GM21381 (cell line): ENCODE measurements at regions not wholly inside any gene's neighbourhood (a gene's known extent, or its start where the extent isn't known, plus 50 kb on each side); places are given as distances from the start of the nearest gene placed in this dataset.
"Not testable (repeated sequence)": the region's sequence is repeated elsewhere in the genome, so short reads cannot be mapped to it uniquely, and the experiment has no call there.

Source experiments
- ATAC-seq: cut with Tn5 transposase; IDR thresholded peaks from one replicate; pipeline ENCODE4 v1.9.1; 2021; ENCODE audit warnings: mild to moderate bottlenecking, moderate library complexity; ENCODE audit not compliant: unreplicated experiment

GRCh38 chr1:144516172-144516571 lies 54.7 kb upstream of the NBPF15 start:
- not testable (repeated sequence) for ATAC-seq

GRCh38 chr1:144516906-144517305 lies 55.4 kb upstream of the NBPF15 start:
- not testable (repeated sequence) for ATAC-seq

GRCh38 chr1:144518439-144518838 lies 57.0 kb upstream of the NBPF15 start:
- ATAC-seq: not testable (repeated sequence)

- not testable (repeated sequence) for ATAC-seq
These were observed 58.2 kb upstream of the NBPF15 start for GRCh38 chr1:144519528-144520189.

- peak; percentile 86 for ATAC-seq
These were observed 62.4 kb upstream of the NBPF15 start for GRCh38 chr1:144523661-144524407.

- not testable (repeated sequence) for ATAC-seq
These were observed 60.5 kb upstream of the PPIAL4F start for GRCh38 chr1:144532156-144532607.

- not testable (repeated sequence) for ATAC-seq
These were observed 59.2 kb upstream of the PPIAL4F start for GRCh38 chr1:144533480-144533879.

- not testable (repeated sequence) for ATAC-seq
These were observed 58.4 kb upstream of the PPIAL4F start for GRCh38 chr1:144534286-144534685.

- ATAC-seq: not testable (repeated sequence)
These were observed 56.0 kb upstream of the PPIAL4F start for GRCh38 chr1:144536677-144537076.

GRCh38 chr1:144537234-144537633 lies 55.5 kb upstream of the PPIAL4F start:
- not testable (repeated sequence) for ATAC-seq

- ATAC-seq: not testable (repeated sequence)
These were observed 54.0 kb upstream of the PPIAL4F start for GRCh38 chr1:144538736-144539135.

GRCh38 chr1:144539191-144539960 lies 53.3 kb upstream of the PPIAL4F start:
- ATAC-seq: not testable (repeated sequence)
